GM21723 (cell line): ENCODE measurements at regions not wholly inside any gene's neighbourhood (a gene's known extent, or its start where the extent isn't known, plus 50 kb on each side); places are given as distances from the start of the nearest gene placed in this dataset.

Experiments
- ATAC-seq: cut with Tn5 transposase; IDR thresholded peaks from one replicate; pipeline ENCODE4 v1.9.1; 2021; ENCODE audit warnings: mild to moderate bottlenecking, moderate library complexity; ENCODE audit not compliant: unreplicated experiment

DNA sequence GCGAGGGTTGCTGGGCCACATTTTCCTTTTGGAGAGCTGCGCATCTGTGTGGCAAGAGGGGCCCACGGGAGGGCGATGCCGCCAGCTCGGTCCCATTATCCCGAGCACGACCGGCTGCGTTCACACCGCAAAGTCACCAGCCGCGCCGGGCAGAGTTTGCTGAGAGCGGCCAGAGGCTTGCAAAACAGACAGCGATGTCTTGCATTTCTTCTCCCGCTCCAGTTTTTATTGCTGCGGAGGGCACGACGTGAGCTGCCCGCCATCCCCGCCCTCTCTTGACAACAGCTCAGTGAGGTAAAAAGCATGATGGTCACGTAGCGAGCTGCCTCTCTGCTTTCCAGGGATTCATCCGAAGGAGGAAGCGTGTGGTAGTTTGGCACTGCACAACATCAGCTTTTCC is 102.1 kb upstream of the TENM3 start:
- no peak for ATAC-seq

DNA sequence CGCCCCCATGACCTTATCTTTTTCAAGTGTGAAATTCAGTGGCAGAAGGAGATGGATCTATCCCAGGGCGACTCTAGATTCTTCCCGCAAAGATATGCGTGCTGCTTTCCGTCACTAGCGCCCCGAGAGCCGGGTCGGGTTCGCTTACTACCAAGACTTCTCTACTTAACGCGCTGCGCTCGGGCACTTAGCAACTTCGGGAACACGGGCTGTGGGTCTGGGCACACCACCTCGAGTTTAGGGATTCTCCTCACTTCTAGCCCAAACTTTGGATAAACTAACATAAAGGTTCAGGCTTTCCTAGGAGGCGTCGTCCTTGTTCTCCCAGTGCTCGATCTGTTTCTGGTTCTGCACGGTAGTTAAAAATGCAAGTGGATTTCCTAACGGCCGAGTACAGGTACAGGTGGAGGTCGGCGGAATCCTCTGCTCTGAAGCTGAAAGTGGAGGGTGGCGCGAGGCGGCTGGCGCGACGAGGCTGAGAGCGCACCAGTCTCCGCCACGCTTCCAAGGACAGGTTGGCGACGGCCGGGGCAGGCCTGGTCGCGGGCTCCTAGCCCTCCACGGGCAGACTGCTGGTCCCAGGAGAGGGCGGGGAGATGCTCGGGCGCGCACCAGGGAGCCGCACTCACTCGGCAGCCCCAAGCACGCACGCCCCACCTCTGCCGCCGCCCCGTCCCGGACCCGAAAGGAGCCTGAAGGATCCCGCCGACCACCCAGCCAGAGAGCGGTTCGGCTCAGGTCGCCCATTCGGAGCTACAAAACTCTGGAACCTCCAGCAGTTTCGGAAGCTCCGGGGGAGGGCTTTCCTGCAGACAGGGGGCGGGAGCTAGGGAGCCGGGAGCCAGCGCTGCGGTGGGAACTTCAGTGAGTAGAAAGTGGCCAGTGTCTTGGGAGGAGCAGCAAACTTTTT is 100.8 kb upstream of the TENM3 start:
- no peak for ATAC-seq

DNA sequence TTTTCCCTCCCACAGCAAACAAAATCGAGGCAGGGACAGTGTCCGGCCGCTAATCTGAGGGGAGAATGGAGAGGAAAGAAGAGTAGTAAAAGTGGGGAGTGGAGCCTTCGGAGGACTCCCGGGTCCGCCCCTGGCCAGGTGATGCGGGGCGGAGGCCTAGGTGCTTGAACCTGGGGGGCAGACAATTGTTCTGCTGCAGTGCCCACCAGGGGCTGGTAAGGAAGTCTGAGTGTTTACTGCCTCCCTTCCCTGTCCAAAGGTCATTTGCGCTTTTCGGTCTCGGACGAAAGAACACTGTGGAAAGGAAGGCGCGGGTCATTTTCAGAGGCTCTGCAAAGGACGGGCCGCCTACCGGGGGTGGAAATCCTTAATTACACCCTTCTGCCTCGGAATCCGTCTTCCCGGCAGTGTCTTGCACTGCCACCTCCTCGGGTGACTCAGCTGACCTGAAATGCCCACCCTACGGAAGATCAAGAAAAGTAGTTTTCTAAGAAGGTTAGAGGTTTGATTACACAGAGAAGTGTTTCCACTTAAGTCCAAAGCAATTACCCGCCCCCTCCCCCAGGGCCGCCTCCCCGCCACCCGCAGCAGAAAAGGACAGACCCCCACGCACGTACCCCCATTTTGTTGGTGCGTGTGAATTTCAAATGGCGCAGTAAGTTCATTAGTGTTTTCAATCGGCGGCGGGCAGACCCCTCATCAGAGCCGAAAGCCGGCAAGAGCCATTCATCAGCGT is 99.9 kb upstream of the TENM3 start:
- no peak for ATAC-seq

DNA sequence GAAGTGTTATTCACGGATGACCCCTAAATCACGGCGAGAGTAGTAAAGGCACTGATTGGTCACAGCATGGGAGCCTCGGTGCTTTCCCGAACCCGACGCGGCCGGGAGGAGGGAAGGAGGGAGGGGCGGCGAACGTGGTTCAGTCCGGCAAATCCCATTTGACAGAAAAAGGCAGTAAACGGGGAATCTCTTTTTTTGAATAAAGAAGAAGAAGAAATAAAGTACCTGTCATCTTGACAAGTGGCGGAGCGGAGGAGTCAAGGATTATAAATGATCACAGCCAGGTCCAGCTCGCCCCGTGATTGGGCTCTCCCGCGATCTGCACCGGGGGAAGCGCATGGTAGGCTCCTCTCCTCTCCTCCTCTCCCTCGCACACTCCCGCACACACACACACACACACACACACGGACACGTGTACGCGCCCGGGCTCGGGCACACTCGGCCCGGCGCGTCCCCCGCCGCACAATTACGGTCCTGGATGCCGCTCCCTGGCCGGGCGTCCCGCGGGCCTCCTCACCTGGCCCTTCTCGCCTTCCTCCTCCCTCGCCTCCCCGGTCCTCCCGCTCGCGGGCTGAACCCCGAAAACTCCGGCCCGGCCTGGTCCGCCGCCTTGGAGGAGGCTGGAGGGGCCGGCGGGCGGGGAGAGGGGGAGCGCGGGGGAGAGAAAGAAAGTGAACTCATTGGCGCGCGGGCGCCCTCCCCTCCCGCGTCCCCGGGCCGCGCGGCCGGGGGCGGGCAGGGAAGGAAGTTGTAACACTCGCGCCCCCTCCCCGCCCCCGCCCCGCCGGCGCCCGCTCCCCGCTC is 99.2 kb upstream of the TENM3 start:
- ATAC-seq, result no peak

DNA sequence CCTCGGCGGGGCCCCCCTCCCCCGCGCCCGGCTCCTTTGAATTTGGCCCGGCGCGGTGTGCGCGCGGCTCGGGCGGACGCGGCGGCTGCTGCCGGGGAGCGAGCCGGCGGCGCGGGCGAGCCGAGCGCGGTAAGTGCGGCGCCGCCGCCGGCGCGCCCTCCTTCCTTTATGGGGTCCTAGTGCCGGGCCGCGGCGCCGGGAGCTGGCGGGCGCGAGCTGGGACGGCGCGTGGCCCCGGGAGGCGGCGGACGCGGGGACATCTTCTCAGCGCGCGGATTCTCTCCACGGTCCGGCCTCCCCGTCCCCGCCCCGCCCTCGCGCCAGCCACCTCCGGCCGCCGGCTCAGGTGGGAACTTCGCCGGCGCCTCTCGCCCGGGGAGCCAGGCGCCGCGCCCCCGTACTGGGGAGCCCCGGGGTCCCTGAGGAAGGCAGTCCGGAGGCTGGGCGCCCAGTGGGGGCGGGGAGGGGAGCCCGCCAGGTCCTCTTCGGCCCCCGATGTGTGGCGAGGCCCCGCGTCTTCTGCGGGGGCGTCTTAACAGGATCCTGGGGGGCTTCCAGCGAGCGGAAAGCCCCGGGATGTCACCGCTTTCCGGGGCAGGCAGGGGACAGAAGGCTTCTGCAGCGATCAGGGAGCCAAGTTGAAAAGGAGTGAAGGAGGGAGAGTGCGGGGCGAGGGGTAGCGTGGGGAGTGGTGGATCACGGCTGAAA is 98.4 kb upstream of the TENM3 start:
- ATAC-seq, result no peak

DNA sequence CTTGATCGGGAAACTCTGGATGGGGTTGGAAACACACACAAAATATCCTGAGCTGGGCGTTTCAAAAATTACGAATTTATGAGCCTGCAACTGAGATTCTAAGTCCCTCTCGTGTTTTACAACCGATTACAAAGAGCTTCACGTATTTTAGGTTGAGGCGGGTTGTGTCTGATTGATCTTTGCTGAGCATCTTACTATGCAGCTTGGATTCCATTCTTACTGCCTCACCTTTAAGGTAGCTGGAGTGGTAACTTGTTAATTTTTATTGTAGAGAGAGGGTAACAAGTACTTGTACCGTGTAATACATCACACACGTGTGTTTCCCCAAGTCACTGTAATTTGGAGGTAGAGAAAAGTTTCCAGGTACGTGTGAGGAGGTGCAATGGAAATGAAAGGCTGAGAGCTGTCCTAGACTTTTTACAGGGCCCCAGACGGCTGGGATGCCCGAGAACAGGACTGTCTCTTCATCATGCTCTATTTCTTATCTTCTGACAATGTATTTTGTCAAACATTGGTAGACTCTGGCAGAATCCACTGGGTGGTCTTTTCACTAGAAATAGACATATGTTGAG is 97.8 kb upstream of the TENM3 start:
- ATAC-seq, result no peak

DNA sequence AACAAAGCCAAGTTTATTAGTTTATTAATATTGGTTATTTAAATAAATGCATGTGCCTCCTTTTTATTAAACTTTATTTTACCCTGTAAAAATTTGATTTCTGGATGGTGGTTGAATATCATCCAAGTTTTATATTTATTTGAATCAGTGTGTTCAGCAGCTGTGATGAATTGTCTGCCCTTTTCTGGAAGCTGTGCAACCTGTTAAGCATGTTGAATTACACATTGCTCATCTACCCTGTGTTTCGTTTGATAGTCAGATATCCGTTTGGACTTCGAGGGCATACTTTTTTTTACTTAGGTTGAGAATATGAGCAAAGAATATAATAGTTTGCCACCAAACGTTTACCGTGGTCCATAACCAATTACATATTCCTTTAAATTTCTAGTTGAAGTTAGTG is 95.8 kb upstream of the TENM3 start:
- ATAC-seq, result no peak

DNA sequence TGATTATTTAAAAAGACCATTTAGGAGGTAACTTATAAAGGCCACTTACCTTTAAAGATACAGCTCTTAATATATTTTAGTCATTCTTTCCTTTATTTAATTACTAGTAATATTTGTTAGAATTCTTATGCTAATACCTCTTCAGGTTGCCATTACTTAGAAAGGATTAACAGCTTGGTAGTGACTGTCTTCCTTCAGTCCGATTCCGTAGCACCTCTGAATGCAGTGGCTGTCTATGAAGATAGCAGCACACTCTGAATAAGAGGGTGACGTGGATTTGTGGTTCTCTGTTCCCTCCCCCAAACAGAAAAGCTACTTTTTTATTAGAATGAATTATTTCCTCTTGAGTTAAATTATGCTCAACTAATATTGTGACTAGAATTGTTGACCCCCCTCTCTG is 92.6 kb upstream of the TENM3 start:
- no peak for ATAC-seq

DNA sequence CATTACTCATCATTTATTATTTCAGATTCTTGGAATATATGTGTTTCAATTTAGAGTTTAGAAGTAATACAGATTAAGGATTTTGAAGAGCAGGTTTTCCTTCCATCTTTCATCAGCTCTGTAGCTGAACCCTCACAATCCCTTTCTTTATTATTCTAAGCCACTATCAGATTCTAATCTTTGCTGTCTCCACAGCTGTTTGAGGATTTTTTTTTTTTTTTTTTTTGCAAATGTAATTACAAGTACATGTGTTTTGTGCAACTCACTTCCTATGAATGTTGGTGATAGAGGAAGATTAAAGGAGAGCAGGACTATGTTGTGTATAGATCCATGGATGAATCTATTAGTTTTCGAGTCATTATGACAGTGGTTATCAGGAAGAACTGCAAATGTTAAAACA is 87.4 kb upstream of the TENM3 start:
- no peak for ATAC-seq

DNA sequence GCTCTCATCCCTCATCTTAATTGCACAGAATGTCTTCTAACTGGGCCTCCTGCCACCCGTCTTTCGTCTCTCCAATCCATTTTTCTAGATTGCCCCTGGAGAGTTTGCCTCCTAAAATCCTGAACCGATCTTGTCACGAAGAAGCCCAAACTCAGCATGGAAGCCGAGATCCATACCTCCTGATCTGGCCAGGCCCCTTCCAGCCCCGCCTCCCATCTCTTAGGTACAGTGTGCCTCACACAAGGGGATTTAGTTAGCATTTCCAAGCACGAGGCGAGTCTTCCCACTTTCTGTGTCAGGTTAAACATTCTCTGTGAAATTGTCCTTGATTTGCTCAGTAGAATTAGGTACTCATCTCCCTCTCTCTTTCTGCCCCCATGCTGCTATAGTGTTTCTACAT is 80.0 kb upstream of the TENM3 start:
- ATAC-seq, result no peak

DNA sequence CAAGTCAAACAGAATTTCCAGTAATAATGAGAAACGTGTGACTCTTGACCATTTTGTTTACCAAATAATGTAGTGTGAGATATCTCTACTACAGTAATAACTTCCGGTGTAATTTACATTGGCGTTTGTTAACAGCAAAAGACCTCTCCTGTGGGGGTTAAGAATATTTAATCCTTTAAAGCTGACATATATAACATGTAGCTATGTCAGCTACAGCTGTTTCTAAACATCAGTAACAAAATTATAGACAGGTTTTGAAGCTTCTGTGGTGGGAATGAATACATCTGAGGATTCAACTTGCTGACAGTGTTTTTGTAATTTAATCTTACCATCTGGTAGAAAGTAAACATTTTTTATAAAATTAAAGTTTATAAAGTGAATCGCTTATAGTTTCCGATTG is 73.6 kb upstream of the TENM3 start:
- ATAC-seq, result no peak

DNA sequence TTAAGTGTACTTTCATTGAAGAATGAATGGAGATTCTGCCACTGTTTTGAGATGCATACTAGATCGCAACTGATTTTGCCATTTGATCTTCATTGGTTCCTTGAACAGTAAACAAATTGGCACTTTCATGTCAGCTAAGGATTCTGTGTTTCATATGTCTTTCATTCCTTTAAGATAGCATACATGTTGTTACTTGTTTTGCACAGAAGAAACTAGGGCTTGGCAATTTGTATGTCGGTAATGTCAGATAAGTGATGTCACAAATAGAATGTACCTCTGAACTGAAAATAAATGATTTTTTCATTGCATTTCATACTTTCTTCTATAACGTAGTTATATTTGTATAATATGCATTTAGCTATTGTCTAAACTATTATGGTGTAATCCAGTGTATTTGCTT is 73.2 kb upstream of the TENM3 start:
- no peak for ATAC-seq

DNA sequence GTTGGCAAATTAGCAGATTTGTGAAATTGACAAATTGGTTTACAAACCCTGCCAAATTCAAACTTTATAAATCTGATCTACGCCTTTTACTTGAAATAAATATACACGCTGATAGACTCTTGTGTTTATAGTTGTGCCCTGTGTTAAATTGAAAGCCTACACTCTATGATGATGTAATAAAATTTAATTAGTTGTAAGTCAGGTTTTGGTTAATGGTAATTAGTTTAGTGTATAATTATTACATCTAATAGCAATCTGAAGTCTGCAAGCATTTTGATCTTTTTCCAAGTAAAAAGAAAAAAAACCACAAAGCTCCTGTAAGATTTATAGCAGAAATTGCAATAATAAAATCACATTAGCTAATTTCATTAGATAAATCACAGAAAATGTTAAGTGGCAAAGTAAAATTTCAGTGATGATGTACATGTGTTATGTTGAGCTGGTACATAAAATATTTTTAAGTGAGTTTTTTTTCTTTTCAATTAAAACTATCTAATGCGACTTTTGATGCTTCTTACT is 72.7 kb upstream of the TENM3 start:
- no peak for ATAC-seq

DNA sequence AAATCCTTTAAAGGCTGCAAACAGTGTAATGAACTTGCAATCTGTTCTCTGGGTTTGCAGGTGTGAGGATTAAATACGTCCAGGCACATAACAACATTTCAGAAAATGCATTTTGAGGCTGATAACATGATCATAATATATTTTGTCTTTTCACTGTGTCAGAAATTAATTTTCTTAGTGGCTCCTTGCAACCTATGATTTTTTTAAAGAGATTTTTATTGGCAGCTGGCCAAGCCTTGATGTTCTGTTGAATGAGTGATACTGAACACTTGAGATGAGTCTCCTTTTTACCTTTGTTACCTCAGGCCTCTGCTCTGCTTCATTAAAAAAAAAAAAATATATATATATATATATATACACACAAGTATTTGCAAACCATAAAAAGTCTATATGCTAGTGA is 68.2 kb upstream of the TENM3 start:
- ATAC-seq, result no peak

DNA sequence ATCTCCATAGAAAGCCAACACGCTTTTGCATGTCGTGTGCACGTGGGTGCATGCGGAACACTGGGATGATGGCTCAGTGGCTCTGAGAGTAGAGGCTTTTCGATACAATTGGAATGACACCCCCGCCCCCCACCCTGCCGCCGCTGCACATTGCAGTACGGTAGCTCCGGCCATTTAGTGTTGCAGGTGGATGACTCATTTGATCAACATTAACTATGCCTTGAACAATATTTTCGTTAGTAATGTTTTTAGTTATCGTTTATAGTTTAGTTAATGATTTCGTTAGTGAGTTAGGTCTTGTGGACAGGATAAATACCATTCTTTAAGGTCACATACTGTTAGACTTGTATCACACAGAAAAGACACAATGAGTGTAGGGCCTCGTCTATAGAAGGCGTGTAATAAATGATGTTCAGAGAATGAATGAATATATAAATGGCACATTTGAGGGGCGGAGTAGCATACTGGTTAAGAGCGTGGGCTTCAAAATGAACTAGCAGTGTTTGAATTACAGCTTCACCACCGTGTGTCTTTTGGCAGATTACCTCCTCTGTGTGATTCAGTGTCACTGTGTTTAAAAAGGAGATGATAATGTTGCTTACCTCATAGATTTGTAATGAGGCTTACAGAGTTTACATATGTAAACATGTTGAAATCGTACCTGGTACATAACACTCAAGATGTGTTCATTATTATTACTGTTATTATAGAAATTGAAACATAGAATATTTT is 67.2 kb upstream of the TENM3 start:
- ATAC-seq, result no peak

DNA sequence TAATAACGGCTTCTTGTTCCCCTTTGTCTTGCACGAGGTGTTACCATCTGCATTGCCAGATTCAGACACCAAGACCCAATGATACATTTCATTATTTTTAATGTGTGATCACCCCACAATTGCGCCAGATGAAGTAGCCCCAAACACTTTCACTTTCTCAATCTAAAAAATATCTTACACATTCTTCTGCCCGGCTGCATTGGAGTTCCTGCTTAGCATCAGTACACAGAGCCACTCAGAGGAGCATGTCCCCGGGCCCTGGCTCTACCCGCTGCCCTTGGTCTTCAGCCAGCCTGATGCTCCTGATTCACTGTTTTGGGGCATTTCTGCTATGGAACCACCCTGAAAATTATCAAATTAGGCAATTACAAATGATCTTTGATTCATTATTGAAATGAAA is 66.0 kb upstream of the TENM3 start:
- ATAC-seq, result no peak

DNA sequence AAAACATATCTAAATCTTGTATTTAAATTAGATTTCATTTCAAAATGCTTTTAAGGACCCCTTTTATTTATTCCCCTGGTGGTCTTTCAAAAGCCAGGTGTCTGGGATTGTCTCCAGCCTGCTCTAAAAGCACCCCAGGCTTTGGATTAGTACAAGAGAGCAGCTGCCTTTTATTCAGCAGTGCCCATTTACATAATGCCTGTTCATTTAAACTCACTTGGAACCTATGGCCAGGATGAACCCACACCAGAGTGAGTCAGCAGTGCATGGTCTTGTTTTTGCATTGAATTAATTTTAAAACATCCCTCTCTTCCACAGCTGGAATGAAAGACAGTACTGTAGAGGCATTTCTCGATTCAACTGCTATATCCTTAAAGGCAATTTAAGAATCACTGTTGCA is 64.1 kb upstream of the TENM3 start:
- ATAC-seq, result no peak

DNA sequence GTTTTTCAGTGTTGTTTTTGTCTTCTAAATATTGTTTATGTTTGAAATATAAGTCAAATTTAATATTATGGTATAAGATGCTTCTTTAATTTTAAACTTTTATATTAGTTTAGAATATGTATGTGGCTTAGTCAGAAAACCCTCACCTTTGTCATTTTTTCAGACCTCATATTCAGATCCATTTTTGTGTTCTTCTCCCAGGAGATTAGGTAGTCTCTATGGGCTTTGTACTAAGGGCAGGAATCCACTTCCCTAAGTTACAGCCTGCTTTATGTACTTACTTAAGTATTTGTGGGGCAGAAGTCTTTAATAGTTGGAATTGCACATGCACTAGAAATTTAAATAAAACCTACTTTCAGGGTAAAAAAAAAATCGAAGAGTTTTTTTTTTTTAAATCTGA is 63.5 kb upstream of the TENM3 start:
- ATAC-seq, result no peak

DNA sequence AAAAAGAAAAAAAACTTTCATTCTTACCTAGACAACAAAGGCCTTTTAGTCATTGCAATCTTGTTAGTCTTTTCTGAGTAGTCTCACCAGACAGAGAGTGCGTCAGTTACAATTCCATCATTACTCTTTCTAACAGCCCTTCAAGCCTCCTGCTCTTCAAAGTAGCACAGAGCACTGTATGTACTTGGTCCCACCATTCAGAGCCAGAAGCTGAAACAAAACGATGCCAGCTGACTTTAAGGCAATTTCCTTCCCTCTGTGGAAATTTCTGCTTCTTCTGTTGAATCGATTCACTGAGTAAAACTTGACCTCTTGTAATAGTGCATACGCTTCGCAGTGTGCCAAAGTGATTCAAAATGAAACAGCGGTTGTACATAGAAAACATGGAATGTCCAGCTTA is 57.7 kb upstream of the TENM3 start:
- no peak for ATAC-seq

DNA sequence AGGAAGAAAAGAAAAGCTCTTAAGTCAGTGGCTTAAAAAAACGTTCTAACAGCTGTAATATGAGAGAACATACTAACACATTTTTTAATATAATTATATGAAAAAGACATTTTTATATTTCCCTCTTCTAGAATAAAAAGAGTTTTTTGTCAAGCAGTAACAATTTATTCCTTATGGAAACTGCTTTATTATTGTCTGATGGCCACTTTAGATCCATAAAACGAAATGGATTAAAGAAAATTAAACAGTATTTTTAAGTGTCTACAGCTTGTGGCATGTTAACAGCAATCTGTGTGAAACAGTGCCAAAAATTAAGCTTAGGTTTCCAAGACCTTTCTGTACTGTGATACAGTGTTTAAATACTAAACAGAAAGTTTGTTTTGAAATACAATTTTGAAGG is 55.5 kb upstream of the TENM3 start:
- no peak for ATAC-seq
